CD14-positive monocyte (primary cell): ENCODE measurements at regions not wholly inside any gene's neighbourhood (a gene's known extent, or its start where the extent isn't known, plus 50 kb on each side); places are given as distances from the start of the nearest gene placed in this dataset.

Experiments
- DNase-seq, 3 donors: peaks; one replicate each; pipeline ENCODE4 v3.0.0-alpha.2; 2011 to 2022
- H2AFZ ChIP-seq: 2 replicates; pipeline ENCODE4 v1.6.0; 2012; ENCODE audit warnings: mild to moderate bottlenecking, low read depth, low read length, inconsistent platforms; ENCODE audit not compliant: insufficient read depth, poor library complexity, severe bottlenecking
- H3K27ac ChIP-seq, 2 donors: 1 replicate in 1 of 2; 2 replicates in 1 of 2; pipeline ENCODE4 v1.5.1; 2012 to 2013; ENCODE audit warnings: low read length in 2 of 2, control low read depth in 1 of 2, inconsistent platforms in 1 of 2, low read depth in 1 of 2, mild to moderate bottlenecking in 1 of 2
- H3K27me3 ChIP-seq, 2 donors: one replicate each; pipeline versions ENCODE4 v1.6.0 to v1.6.1; 2011 to 2013; ENCODE audit warnings: low read length in 2 of 2; ENCODE audit not compliant: control insufficient read depth in 2 of 2, insufficient read depth in 2 of 2
- H3K36me3 ChIP-seq, 2 donors: replicated peaks in 1 of 2; 1 replicate in 1 of 2; 2 replicates in 1 of 2; pipeline versions ENCODE4 v1.5.1 to v1.6.1; 2012 to 2013; ENCODE audit warnings: low read length in 2 of 2, control low read depth in 1 of 2, inconsistent platforms in 1 of 2, mild to moderate bottlenecking in 1 of 2; ENCODE audit not compliant: insufficient read depth in 2 of 2, control insufficient read depth in 1 of 2
- H3K4me1 ChIP-seq, 2 donors: 1 replicate in 1 of 2; 2 replicates in 1 of 2; pipeline versions ENCODE4 v1.5.1 to v1.6.1; 2012 to 2013; ENCODE audit warnings: low read length in 2 of 2, control low read depth in 1 of 2, inconsistent platforms in 1 of 2, mild to moderate bottlenecking in 1 of 2, moderate library complexity in 1 of 2; ENCODE audit not compliant: insufficient read depth in 2 of 2, control insufficient read depth in 1 of 2
- H3K4me2 ChIP-seq: replicated peaks from 2 replicates; pipeline ENCODE3; 2012; ENCODE audit warnings: low read length, moderate library complexity, mild to moderate bottlenecking; ENCODE audit not compliant: poor library complexity, severe bottlenecking; ENCODE audit errors: extremely low read depth
- H3K4me3 ChIP-seq, 3 experiments: fragments of 200-600 bp in 1 of 3; sonication (generic) in 1 of 3; replicated peaks in 1 of 3; 1 replicate in 2 of 3; 2 replicates in 1 of 3; pipeline ENCODE4 v1.5.1; 2011 to 2013; ENCODE audit warnings: low read length in 3 of 3, mild to moderate bottlenecking in 3 of 3, control low read depth in 2 of 3, low read depth in 2 of 3, inconsistent platforms in 1 of 3, moderate library complexity in 1 of 3
- H3K79me2 ChIP-seq: 2 replicates; pipeline ENCODE4 v1.6.0; 2012; ENCODE audit warnings: mild to moderate bottlenecking, control low read depth, inconsistent platforms, low read length, moderate library complexity; ENCODE audit not compliant: insufficient read depth
- H3K9ac ChIP-seq: 2 replicates; pipeline ENCODE4 v1.6.0; 2017; ENCODE audit warnings: low read length, mild to moderate bottlenecking; ENCODE audit not compliant: insufficient read depth, poor library complexity, severe bottlenecking
- H3K9me3 ChIP-seq, 2 donors: replicated peaks in 1 of 2; 1 replicate in 1 of 2; 2 replicates in 1 of 2; pipeline versions ENCODE4 v1.5.1 to v1.6.1; 2012 to 2013; ENCODE audit warnings: low read length in 2 of 2, control low read depth in 1 of 2; ENCODE audit not compliant: control insufficient read depth in 1 of 2, insufficient read depth in 1 of 2
- H4K20me1 ChIP-seq: 2 replicates; pipeline ENCODE4 v1.6.0; 2012; ENCODE audit warnings: mild to moderate bottlenecking, low read length, control low read depth, moderate library complexity; ENCODE audit not compliant: insufficient read depth
- H3K27ac Mint-ChIP-seq, 7 donors: one replicate each; pipeline ENCODE4 v1.8.0; 2020; ENCODE audit warnings: mild to moderate bottlenecking in 7 of 7, mixed read lengths in 7 of 7, moderate library complexity in 6 of 7, inconsistent platforms in 2 of 7
- H3K27me3 Mint-ChIP-seq, 3 donors: one replicate each; pipeline ENCODE4 v1.8.0; 2021 to 2022; ENCODE audit warnings: low read depth in 3 of 3, mild to moderate bottlenecking in 3 of 3, mixed read lengths in 3 of 3, moderate library complexity in 3 of 3, inconsistent platforms in 1 of 3
- H3K36me3 Mint-ChIP-seq, 2 donors: one replicate each; pipeline ENCODE4 v1.8.0; 2020; ENCODE audit warnings: mixed read lengths in 2 of 2, inconsistent platforms in 1 of 2, mild to moderate bottlenecking in 1 of 2
- H3K4me1 Mint-ChIP-seq: one replicate; pipeline ENCODE4 v1.8.0; 2020; ENCODE audit warnings: mild to moderate bottlenecking, mixed read lengths
- H3K4me3 Mint-ChIP-seq, 2 donors: one replicate each; pipeline ENCODE4 v1.8.0; 2020; ENCODE audit warnings: mild to moderate bottlenecking in 2 of 2, mixed read lengths in 2 of 2, moderate library complexity in 1 of 2
- H3K9me3 Mint-ChIP-seq, 7 donors: one replicate each; pipeline ENCODE4 v1.8.0; 2020 to 2022; ENCODE audit warnings: mixed read lengths in 7 of 7, mild to moderate bottlenecking in 6 of 7, moderate library complexity in 6 of 7, inconsistent platforms in 2 of 7
- WGBS: methylation state at CpG from one replicate; pipeline ENCODE4 v1.1.5; 2013; ENCODE audit warnings: missing lambda C conversion rate; ENCODE audit not compliant: insufficient coverage; 5-methylcytosine and 5-hydroxymethylcytosine counted together
- intact Hi-C, 2 donors: fragments of 100-400 bp; cut with micrococcal nuclease; formaldehyde crosslinking; loops; one replicate each; pipeline versions ENCODE4 v1.15.0 to v1.15.1; 2023
- TF ChIP-seq, protein P1 (sequence below): fragments of 200-600 bp; IDR thresholded peaks from one replicate; pipeline ENCODE4 v1.8.0; 2022; ENCODE audit warnings: antibody characterized with exemption, mild to moderate bottlenecking

DNA sequence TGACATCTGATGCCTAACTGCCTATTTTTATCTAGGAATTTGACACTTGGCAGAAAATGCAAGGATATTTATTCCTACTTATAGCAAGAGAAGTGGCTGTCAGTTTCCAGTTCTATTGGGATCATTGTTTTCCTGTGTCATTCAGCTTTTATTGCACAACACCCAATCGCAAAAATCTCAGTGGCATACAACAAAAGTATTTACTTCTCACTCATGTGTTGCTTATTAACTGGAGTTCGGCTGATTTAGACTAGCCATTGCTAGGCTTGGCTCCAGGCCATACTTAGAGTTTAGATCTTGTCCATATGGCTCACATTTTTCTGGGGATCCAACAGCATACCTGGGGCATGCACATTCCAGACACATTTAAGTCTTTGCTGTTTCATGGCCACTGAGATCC lies 218.6 kb upstream of the SYT1 start:
- Histone ChIP-seq H3K79me2 (no peaks in the 10 kb centered on the region), H3K4me2 (no peak overlapping the region), H3K4me1 (no peaks in the 10 kb centered on the region), H3K27me3 (no peaks in the 10 kb centered on the region), H3K4me3 (no peak overlapping the region), H2AFZ (no peak overlapping the region), H3K36me3 (no peaks in the 10 kb centered on the region), H3K9me3 (no peaks in the 10 kb centered on the region), H3K27ac (no peak overlapping the region), H3K9ac (no peak overlapping the region), H4K20me1 (no peaks in the 10 kb centered on the region)
- Mint-ChIP-seq H3K27me3 (peaks cover 1 to 4% (median 3%) of the 10 kb centered on the region in 3 donors), H3K27ac (no peak overlapping the region), H3K9me3 (peaks cover under 1 to 10% (median 2%) of the 10 kb centered on the region in 7 donors), H3K4me1 (no peaks in the 10 kb centered on the region), H3K36me3 (no peaks in the 10 kb centered on the region), H3K4me3 (no peak overlapping the region)
- 61% methylated on average over 2 of the region's 2 CpGs for WGBS
- DNase-seq = no peak
- intact Hi-C loops = no loop called here
- TF ChIP-seq, protein P1, sequence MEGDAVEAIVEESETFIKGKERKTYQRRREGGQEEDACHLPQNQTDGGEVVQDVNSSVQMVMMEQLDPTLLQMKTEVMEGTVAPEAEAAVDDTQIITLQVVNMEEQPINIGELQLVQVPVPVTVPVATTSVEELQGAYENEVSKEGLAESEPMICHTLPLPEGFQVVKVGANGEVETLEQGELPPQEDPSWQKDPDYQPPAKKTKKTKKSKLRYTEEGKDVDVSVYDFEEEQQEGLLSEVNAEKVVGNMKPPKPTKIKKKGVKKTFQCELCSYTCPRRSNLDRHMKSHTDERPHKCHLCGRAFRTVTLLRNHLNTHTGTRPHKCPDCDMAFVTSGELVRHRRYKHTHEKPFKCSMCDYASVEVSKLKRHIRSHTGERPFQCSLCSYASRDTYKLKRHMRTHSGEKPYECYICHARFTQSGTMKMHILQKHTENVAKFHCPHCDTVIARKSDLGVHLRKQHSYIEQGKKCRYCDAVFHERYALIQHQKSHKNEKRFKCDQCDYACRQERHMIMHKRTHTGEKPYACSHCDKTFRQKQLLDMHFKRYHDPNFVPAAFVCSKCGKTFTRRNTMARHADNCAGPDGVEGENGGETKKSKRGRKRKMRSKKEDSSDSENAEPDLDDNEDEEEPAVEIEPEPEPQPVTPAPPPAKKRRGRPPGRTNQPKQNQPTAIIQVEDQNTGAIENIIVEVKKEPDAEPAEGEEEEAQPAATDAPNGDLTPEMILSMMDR = no peak

DNA sequence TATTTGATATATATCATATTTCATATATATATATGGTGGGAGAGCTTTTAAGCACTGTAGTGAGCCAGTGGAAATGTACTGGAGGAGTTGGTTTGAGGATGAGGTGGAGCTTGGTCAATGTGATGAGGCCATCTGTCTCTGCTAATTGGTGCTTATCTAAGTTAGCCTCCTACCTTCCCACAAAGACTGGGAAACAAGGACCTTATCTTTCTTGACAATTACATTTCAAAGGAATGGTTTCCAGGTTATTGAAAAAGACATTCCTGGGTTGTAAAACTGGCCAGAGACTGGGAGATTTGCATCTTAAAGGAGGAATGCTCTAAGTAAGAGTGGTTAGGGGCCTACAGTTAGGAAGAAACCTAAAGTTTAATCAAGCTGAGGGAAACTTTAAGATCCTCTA lies 212.8 kb upstream of the SYT1 start:
- H3K4me3 ChIP-seq = no peak overlapping the region
- intact Hi-C loops = no loop called here

More for the DNA sequence above, 212.8 kb upstream of the SYT1 start:
- Histone ChIP-seq H3K27me3 (no peaks in the 10 kb centered on the region), H3K36me3 (no peaks in the 10 kb centered on the region), H3K4me1 (no peaks in the 10 kb centered on the region), H3K27ac (no peak overlapping the region), H4K20me1 (no peaks in the 10 kb centered on the region), H2AFZ (no peak overlapping the region), H3K9me3 (peaks cover 0 to 3% of the 10 kb centered on the region in 2 donors), H3K79me2 (no peaks in the 10 kb centered on the region), H3K9ac (no peak overlapping the region), H3K4me2 (no peak overlapping the region)
- H3K27ac Mint-ChIP-seq = no peak overlapping the region
- no peaks in the 10 kb centered on the region for H3K4me1 Mint-ChIP-seq
- no peaks in the 10 kb centered on the region for H3K36me3 Mint-ChIP-seq
- peaks cover 0 to 12% (median 6%) of the 10 kb centered on the region in 7 donors for H3K9me3 Mint-ChIP-seq
- TF ChIP-seq, protein P1 = no peak
- peaks cover 0 to 8% (median 2%) of the 10 kb centered on the region in 3 donors for H3K27me3 Mint-ChIP-seq
- H3K4me3 Mint-ChIP-seq = no peak overlapping the region
- DNase-seq = no peak
